Activated CD8-positive, alpha-beta T cell treated with anti-CD3 and anti-CD28 coated beads for 36 hours (primary cell): ENCODE measurements at regions not wholly inside any gene's neighbourhood (a gene's known extent, or its start where the extent isn't known, plus 50 kb on each side); places are given as distances from the start of the nearest gene placed in this dataset.

Experiments used
- ATAC-seq: fragments of 200-7000 bp; cut with Tn5 transposase; one replicate; pipeline ENCODE4 v1.10.0; 2021; ENCODE audit warnings: mild to moderate bottlenecking, moderate library complexity
- CTCF ChIA-PET: fragments of 350-600 bp; sonication (Branson Sonifier 250); formaldehyde crosslinking; loops from one replicate; lab custom pipeline; 2021; ENCODE audit warnings: antibody characterized with exemption; lab: Charles Lee
- POLR2A ChIA-PET: fragments of 350-600 bp; sonication (Branson Sonifier 250); formaldehyde crosslinking; loops from one replicate; lab custom pipeline; 2021; ENCODE audit warnings: antibody characterized with exemption; lab: Charles Lee
- DNase-seq: peaks from one replicate; pipeline ENCODE4 v3.0.0-alpha.2; 2020
- H3K27ac Mint-ChIP-seq: one replicate; pipeline ENCODE4 v1.8.0; 2021; ENCODE audit warnings: mild to moderate bottlenecking, mixed read lengths
- H3K27me3 Mint-ChIP-seq: one replicate; pipeline ENCODE4 v1.8.0; 2021; ENCODE audit warnings: mixed read lengths
- H3K36me3 Mint-ChIP-seq: one replicate; pipeline ENCODE4 v1.8.0; 2021; ENCODE audit warnings: low read depth, mixed read lengths
- H3K4me1 Mint-ChIP-seq: one replicate; pipeline ENCODE4 v1.8.0; 2021; ENCODE audit warnings: low read depth, mixed read lengths
- H3K4me3 Mint-ChIP-seq: one replicate; pipeline ENCODE4 v1.8.0; 2021; ENCODE audit warnings: mild to moderate bottlenecking, moderate library complexity, mixed read lengths
- H3K9me3 Mint-ChIP-seq: one replicate; pipeline ENCODE4 v1.8.0; 2021; ENCODE audit warnings: mixed read lengths
- CTCF ChIP-seq: fragments of 200-600 bp; IDR thresholded peaks from one replicate; pipeline ENCODE4 v1.8.0; 2022; ENCODE audit warnings: antibody characterized with exemption, mild to moderate bottlenecking
- intact Hi-C: fragments of 100-400 bp; cut with micrococcal nuclease; formaldehyde crosslinking; loops from one replicate; pipeline ENCODE4 v1.10.0; 2022

- H3K27me3 Mint-ChIP-seq: no peaks in the 10 kb centered on the region
- POLR2A ChIA-PET: no interaction called here
Observed at GRCh38 chr4:79514621-79515329, 106.7 kb upstream of the GK2 start.

GRCh38 chr4:79513576-79513975 lies 105.5 kb upstream of the GK2 start:
- TF ChIP-seq CTCF: no peak
- ChIA-PET POLR2A (no interaction called here), CTCF (no interaction called here)
- intact Hi-C loops: no loop called here
- no peak for ATAC-seq
- no peak for DNase-seq
- no peaks in the 10 kb centered on the region for H3K36me3 Mint-ChIP-seq
- no peaks in the 10 kb centered on the region for H3K27me3 Mint-ChIP-seq
- no peak overlapping the region for H3K27ac Mint-ChIP-seq
- no peaks in the 10 kb centered on the region for H3K9me3 Mint-ChIP-seq
- no peak overlapping the region for H3K4me3 Mint-ChIP-seq
- no peaks in the 10 kb centered on the region for H3K4me1 Mint-ChIP-seq

More at GRCh38 chr4:79514621-79515329, 106.7 kb upstream of the GK2 start:
- intact Hi-C loops: no loop called here
- DNase-seq: no peak
- ATAC-seq: no peak
- no peaks in the 10 kb centered on the region for H3K9me3 Mint-ChIP-seq
- H3K36me3 Mint-ChIP-seq: no peaks in the 10 kb centered on the region
- H3K4me3 Mint-ChIP-seq: no peak overlapping the region
- no peaks in the 10 kb centered on the region for H3K4me1 Mint-ChIP-seq
- CTCF ChIA-PET: no interaction called here
- H3K27ac Mint-ChIP-seq: no peak overlapping the region
- no peak for TF ChIP-seq CTCF

- POLR2A ChIA-PET: no interaction called here
Observed at GRCh38 chr4:79512363-79512762, 104.3 kb upstream of the GK2 start.

GRCh38 chr4:79502081-79502480 lies 94.1 kb upstream of the GK2 start:
- CTCF ChIA-PET: no interaction called here
- H3K4me1 Mint-ChIP-seq: no peaks in the 10 kb centered on the region
- DNase-seq (no peak), ATAC-seq (no peak)
- intact Hi-C loops: no loop called here
- no peak overlapping the region for H3K4me3 Mint-ChIP-seq
- H3K9me3 Mint-ChIP-seq: no peaks in the 10 kb centered on the region
- H3K36me3 Mint-ChIP-seq: no peaks in the 10 kb centered on the region
- TF ChIP-seq CTCF: no peak
- H3K27me3 Mint-ChIP-seq: no peaks in the 10 kb centered on the region
- POLR2A ChIA-PET: no interaction called here
- no peak overlapping the region for H3K27ac Mint-ChIP-seq

More at GRCh38 chr4:79512363-79512762, 104.3 kb upstream of the GK2 start:
- intact Hi-C loops: no loop called here
- H3K36me3 Mint-ChIP-seq: no peaks in the 10 kb centered on the region
- H3K4me1 Mint-ChIP-seq: no peaks in the 10 kb centered on the region
- CTCF ChIA-PET: no interaction called here
- no peak for ATAC-seq
- DNase-seq: no peak
- no peaks in the 10 kb centered on the region for H3K27me3 Mint-ChIP-seq
- H3K4me3 Mint-ChIP-seq: no peak overlapping the region
- no peak overlapping the region for H3K27ac Mint-ChIP-seq
- no peaks in the 10 kb centered on the region for H3K9me3 Mint-ChIP-seq
- no peak for TF ChIP-seq CTCF

GRCh38 chr4:79498282-79498681 lies 90.3 kb upstream of the GK2 start:
- ChIA-PET POLR2A (interaction anchor here (0.6 kb wide), 1 partner anchor 16 kb away, joined by 4 read pairs; no protein-coding TSS in a partner anchor), CTCF (no interaction called here)
- Mint-ChIP-seq H3K36me3 (no peaks in the 10 kb centered on the region), H3K4me3 (no peak overlapping the region), H3K9me3 (no peaks in the 10 kb centered on the region), H3K27me3 (no peaks in the 10 kb centered on the region), H3K4me1 (no peaks in the 10 kb centered on the region), H3K27ac (no peak overlapping the region)
- ATAC-seq (no peak), DNase-seq (no peak)
- intact Hi-C loops: no loop called here
- TF ChIP-seq CTCF: no peak
